ENCODE measurements at regions not wholly inside any gene's neighbourhood (a gene's known extent, or its start where the extent isn't known, plus 50 kb on each side); places are given as distances from the start of the nearest gene placed in this dataset.

DNA sequence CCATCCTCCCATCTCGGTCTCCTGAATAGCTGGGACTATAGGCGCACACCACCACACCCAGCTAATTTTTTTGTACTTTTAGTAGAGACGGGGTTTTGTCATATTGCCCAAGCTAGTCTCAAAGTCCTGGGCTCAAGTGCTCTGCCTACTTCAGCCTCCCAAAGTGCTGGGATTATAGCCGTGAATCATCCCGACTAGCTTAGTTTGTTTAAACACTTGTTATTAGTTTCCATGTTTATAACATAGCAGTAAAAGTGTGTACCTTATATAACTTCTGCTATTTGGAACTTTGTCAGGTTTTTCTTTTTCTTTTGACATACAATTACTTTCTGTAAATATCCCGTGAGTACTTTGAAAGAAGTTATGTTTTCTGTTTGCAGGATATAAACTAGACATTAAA is 60.6 kb upstream of the C1orf21 start:
- TF ChIP-seq POLR2A (IDR thresholded peaks at IDR 0.05; ENCODE audit: low read length) (no peak), GATA1 (IDR thresholded peaks at IDR 0.05; ENCODE audit: low read depth, low read length) (no peak)
